ENCODE measurements at regions not wholly inside any gene's neighbourhood (a gene's known extent, or its start where the extent isn't known, plus 50 kb on each side); places are given as distances from the start of the nearest gene placed in this dataset.

DNA sequence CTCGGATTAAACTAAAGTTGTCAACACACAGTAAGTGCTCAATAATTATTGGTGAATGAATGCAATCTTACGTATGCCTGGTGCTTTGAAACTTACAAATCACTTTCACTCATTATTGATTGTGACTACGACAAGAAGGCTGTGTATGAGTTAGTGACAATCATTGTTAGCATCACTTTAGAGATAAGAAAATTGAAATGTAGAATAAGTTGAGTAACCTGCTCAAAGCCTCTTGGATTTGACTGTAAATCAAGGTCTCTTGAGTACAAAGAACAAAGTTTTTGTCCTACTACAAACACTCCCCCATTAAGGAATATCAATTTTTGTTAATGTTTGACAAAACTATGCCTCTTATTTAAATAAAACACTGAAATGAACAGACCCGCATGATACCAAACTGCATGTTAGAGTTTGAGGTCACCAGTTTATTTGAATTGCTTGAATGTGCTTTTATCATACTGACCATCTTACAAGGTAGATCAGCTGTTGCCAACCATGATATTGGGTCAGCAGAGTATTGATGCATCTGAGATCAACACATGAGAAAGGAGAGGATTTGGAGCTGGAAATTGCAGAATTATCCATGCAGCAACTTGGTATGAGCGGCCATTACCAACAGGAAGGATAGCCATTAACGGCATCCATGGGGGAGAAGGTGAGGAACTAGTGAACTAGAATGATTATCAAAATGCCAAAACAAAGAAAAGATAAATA lies 142.1 kb downstream of the IRS1 start:
- intact Hi-C loops (cut with DNase I, micrococcal nuclease) = loop anchor here in 1 of 2 donors (10.0 kb wide), 1 partner anchor 127 kb away; no protein-coding TSS in a partner anchor
- no peak for DNase-seq
- ATAC-seq = no peak

DNA sequence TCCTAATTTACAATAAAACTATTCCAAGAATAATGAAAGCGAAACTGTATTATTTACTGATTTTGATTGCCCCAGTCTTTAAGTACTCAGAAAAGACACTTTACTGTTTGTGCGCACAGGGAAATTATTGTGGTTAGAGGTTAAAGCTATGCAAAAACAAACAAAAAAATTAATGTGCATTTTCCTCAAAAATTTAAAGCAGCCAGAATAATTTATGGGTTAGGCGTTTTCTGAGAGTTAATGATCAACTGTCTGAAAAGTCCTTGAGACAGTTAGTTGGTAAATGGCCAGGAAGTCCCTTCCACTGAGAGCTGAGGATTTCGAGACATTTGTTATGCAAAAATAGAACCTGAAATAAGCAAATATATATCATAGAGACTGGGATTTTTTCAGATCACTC lies 143.3 kb downstream of the IRS1 start:
- no peak for DNase-seq
- no peak for ATAC-seq
- intact Hi-C loops (cut with DNase I, micrococcal nuclease) = loop anchor here in 1 of 2 donors (10.0 kb wide), 1 partner anchor 128 kb away; no protein-coding TSS in a partner anchor

DNA sequence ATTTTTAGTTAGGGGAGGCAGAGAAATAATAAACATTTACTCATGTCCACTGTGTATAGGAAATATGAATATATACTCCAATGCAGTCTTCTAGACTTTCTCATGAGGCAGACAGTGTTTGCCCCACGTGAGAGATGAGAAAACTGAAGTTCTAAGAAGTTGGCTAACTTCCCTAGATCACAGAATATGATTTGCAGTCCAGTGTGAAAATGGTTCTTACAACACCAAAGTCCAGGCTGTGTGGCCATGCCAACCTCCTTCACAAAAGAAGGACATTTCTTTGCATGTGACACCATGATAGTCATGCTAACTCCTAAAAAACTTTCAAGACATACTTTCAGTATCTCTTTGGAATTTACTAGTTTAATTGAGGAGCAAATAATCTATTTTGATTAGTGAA lies 143.7 kb downstream of the IRS1 start:
- DNase-seq = no peak
- peak; percentile 55 for ATAC-seq
- intact Hi-C loops (cut with DNase I, micrococcal nuclease) = loop anchor here in 1 of 2 donors (10.0 kb wide), 1 partner anchor 129 kb away; no protein-coding TSS in a partner anchor

DNA sequence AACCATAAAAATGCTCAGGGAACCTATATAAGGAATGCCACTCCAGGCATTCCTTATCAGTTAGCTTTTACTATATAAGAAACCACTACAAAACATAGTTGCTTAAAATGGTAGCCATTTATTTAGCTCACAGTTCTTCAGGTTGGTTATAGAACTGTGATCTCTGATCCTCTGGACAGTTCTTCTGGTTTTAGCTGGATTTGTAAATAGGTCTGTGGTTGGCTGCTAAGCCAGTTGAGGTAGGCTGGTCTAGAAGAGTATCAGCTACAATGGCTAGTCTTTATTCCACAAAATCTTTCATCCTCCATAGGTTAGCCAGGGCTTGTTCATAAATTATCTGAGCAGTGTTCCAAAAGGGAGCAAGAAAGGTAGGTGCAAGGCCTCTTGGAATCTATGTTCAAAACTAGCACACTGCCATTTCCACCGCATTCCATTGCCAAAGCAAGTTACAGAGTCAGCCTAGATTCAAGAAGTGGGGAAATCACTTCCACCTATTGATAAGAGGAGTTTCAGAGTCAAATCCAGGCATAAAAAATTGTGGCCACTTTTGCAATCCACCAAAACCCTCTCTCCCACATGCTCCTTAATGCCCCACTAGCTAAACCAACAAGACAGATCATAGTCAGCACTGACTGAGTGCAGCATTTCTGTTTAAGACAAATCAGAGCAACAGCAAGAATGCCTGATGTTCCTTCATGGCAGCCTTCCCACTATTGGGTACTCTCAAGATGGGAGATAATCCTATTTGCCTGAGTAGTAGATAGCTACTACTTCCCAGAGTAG lies 146.4 kb downstream of the IRS1 start:
- intact Hi-C loops (cut with DNase I, micrococcal nuclease) = loop anchor here in 1 of 2 donors (10.0 kb wide), 1 partner anchor 132 kb away; no protein-coding TSS in a partner anchor
- DNase-seq = no peak
- no peak for ATAC-seq

DNA sequence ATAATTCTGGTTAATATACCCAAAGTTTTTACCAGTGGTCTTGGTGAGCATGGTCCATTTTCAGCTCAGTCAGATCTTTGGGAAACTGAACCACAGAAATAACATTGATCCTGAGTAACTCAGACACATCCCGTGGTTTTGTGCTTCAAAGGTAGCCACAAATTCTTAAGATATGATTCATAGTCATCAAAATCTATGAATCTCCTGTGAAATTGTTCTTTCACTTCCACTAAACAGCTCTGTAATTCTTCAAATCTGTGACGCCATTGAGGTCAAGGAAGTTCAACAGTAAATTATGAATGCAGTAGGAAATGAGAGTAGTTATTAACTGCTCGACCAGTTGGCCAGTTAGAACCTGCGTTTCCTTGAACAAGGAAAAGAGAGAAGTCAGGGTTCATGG lies 147.3 kb downstream of the IRS1 start:
- DNase-seq (no peak), ATAC-seq (no peak)
- intact Hi-C loops (cut with DNase I, micrococcal nuclease) = loop anchor here in 1 of 2 donors (10.0 kb wide), 1 partner anchor 132 kb away; no protein-coding TSS in a partner anchor

DNA sequence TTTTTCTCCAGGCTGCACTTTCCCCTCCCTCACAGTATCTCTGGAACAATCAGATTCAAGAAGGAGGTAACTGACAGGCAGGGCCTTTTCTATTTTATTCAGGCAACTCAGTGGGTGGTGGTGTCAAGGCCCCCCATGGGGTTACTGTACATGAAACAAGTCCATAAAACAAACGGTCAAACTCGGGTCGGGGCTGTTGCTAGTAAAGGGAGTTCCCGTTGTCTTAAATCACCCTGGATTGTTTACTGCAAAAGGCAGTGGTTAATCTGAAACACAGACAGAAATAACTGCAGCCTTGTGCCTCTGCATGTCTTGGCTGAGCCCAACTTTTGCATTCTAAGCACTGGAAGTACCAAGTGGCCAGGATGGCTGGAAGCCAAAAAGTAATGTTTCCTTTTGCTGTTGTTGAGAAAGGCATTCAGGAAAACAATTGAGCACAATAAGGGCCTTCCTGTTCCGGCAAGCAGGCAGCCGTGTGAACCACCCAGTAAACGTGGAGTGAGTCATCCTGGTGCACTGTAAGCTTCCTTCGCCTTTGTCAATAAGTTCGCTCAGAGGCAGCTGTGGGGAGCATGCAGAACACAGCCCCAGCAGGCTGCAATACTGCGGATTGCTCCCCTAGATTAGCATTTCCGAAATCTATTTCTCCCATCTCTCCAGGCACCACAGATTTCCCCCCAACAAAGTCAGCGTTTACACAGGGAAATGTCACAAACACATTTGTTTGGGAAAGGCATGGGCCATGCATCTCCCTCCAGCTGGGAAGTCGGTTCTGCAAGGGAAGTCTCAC lies 149.6 kb downstream of the IRS1 start:
- intact Hi-C loops (cut with DNase I, micrococcal nuclease) = loop anchor here in 1 of 2 donors (10.0 kb wide), 1 partner anchor 135 kb away; no protein-coding TSS in a partner anchor
- peak; percentile 69 to 91 for DNase-seq
- peak; percentile 99 for ATAC-seq

DNA sequence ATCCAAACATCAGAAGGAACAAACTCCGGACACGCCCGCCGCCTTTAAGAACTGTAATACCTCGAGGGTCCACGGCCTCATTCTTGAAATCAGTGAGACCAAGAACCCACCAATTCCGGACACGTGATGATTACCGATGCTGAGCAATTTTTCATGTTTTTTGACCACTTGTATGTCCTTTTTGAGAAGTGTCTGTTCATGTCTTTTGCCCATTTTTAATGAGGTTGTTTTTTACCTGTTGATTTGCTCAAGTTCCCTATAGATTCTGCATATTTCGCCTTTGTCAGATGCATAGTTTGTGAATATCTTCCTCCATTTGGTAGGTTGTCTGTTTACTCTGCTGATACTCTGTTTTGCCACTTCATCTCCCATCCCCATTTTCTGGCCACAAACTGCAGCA lies 150.4 kb downstream of the IRS1 start:
- DNase-seq (peak in 1 of 2 donors; percentile 16), ATAC-seq (no peak)
- intact Hi-C loops (cut with DNase I, micrococcal nuclease) = no loop called here

DNA sequence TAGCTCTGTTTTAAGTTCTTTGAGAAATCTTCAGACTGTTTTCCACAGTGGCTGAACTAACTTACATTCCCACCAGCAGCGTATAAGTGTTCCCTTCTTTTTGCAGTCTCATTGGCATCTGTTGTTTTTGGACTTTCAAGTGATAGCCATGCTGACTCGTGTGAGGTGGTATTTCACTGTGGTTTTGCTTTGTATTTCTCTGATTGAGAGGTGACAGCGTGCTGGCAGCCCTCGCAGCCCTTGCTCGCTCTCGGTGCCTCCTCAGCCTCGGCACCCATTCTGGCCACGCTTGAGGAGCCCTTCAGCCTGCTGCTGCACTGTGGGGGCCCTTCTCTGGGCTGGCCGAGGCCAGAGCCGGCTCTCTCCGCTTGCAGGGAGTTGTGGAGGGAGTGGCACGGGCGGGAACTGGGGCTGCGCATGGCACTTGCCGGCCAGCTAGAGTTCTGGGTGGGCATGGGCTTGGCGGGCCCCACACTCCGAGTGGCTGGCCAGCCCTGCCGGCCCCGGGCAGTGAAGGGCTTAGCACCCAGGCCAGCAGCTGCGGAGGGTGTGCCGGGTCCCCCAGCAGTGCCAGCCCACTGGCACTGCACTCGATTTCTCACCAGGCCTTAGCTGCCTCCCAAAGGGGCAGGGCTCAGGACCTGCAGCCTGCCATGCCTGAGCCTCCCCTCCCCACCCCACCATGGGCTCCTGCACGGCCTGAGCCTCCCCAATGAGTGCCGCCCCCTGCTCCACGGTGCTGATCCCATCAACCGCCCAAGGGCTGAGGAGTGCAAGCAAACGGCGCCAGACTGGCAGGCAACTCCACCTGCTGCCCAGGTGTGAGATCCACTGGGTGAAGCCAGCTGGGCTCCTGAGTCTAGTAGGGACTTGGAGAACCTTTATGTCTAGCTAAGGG lies 151.8 kb downstream of the IRS1 start:
- intact Hi-C loops (cut with DNase I, micrococcal nuclease) = no loop called here
- no peak for ATAC-seq
- DNase-seq = no peak

DNA sequence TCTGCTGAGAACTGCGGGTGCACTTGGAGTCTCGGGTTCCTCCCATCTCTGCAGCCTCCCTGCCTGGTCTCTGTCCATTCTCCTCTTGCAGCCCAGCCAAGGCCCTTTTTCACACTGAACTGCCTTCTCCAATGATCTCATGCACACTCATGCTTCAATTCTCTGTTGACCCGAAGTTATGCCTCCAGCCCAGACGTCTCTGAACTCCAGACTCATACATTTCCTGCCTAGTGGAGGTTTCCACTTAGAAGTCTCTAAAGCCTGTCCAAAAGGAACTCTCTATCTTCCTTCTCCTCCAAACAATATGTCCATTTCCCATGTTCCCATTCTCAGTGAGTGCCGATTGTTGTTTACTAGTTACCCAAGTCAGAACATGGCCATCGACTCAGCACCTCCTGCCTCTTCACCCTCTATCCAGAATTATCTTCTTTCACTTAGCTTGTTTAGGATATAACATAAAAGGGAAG lies 155.2 kb downstream of the IRS1 start:
- intact Hi-C loops (cut with DNase I, micrococcal nuclease) = no loop called here
- no peak for ATAC-seq
- DNase-seq = no peak

DNA sequence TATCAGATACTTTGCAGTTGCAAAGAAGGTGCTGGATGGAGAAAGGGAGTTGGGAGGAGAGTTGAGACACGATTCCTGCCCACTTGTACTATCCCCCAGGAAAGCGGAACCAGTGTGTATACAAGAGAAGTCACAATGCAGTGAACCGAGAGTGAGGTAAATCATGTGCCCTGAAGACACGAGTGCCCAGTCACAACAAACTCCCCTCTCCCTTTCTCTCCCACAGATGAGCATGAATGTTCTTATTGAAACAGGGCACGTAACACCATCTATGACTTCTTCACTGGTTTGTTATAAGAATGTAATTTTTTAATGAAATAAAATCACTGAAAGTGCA lies 155.7 kb downstream of the IRS1 start:
- ATAC-seq = no peak
- intact Hi-C loops (cut with DNase I, micrococcal nuclease) = no loop called here
- DNase-seq = no peak

DNA sequence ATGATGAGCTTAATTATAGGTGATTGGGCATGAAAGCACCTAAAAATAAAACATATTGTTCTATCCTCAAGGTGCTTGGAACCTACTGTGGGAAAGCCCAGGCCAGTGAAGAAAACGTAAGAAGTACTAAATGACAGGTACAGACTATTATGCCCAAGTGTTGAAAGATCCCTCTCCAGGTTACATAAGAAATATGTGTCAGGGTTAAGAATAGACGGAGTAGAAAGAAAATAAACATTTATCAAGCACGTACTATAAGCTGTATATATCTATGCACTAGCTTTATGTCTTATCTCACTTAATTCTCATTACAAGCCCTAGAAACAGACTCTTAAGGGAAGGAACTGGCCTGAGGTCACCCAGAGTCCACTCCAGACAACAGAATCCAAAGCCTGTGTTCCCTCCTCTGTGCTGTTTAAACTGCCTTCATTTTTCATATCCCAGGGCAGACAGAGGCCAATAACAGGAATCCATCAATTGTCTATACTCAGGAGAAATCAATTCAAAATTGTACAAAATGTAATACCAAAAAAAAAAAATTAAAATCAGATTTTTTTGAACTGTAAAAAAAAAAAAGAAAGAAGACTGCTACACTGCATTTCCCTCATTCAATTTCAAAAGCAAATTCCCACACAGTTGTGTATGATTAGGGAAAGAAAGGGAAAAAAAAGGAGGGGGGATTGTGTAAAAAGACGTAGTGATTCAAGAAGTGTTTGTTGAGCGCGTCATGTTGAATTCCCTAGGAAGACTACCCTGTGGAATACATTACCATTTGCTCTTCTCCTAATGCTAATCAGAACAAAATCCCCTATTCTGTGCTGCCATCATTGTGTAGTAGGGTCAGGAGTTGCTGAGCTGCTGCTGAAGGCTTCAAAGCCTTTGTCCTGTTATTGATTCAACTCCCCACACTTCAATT lies 156.3 kb downstream of the IRS1 start:
- no peak for DNase-seq
- intact Hi-C loops (cut with DNase I, micrococcal nuclease) = no loop called here
- no peak for ATAC-seq

DNA sequence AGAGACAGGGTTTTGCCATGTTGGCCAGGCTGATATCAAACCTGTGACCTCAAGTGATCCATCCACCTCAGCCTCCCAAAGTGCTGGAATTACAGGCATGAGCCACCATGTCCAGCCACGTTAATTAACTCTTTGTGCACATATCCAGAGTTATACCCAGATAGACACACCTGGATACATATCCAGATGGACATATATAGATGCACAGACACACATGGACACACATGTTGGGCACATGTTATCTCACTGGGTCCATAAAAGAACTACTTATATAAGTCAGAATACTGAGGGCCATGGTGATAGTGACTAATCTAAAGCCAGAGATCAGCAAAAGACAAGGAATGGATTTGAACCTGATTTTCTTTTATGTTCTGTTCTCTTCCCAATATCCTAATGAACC lies 158.6 kb downstream of the IRS1 start:
- intact Hi-C loops (cut with DNase I, micrococcal nuclease) = no loop called here
- ATAC-seq = no peak
- no peak for DNase-seq

DNA sequence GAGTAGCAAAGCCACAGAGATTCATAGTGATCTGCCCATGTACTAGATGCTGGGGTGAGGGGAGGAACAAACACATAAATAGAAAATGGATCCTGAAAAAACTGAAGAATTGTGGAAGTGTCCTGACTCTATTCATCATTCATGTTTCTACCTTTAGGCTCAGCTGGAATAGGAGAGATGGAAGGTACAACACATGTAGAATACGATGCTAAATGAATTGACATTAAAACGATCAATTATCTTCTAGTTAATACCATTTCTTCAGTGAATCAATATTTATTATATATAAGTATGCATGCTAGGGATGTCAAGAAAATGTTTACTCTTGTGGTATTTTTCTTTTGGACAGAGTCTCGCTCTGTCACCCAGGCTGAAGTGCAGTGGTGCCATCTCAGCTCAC lies 159.1 kb downstream of the IRS1 start:
- ATAC-seq = no peak
- DNase-seq = no peak
- intact Hi-C loops (cut with DNase I, micrococcal nuclease) = no loop called here

DNA sequence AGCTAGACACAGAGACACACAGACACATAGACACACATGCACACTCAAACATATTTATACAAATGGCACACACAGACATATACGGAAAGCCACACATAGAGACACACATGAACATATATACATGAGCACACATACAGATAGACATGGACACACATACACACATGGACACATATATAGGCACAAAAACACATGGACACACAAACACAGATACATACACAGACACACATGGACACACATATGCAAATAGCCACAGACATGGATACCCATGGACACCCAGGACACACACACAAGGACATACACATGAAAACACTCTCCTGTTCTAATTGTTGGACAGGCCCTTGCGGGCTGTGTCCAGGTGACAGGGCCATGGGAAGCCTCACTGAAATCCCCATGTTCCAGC lies 160.1 kb downstream of the IRS1 start:
- DNase-seq (no peak), ATAC-seq (no peak)
- intact Hi-C loops (cut with DNase I, micrococcal nuclease) = no loop called here

DNA sequence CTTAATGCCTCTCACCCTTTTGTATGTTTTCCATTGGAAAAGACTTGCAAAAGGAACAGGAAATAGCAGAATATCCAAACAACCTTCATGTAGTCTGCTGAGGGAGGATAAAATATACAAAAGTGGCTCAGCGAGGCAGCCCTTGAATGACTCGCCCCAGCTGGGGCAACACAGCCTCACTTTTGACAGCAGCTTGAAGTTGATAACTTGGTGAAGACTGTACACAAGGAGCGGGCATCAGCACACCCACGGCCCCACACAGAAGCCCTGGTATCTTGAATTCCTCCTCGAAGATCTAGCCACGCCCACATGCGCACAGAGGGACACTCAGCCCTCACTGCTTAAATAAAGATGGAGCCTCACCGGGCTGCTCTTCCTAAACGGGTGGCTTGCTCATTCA lies 161.0 kb downstream of the IRS1 start:
- DNase-seq = no peak
- ATAC-seq = no peak
- intact Hi-C loops (cut with DNase I, micrococcal nuclease) = no loop called here

DNA sequence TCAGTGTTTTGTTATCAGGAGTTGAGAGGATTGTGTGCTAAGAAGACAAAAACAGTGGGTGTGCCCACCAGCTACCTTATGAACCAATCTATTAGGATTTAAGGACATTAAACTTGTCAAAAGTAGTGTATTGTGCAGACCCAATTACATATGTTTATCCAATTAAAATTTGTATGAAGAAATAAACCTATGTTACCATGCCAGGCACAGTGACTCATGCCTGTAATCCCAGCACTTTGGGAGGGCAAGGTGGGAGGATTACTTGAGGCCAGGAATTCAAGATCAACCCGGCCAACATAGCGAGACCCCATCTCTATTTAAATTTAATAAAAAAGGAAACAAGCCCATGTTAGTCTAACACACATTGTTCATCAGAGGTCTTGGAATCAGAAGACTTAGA lies 162.2 kb downstream of the IRS1 start:
- DNase-seq (no peak), ATAC-seq (no peak)
- intact Hi-C loops (cut with DNase I, micrococcal nuclease) = no loop called here

DNA sequence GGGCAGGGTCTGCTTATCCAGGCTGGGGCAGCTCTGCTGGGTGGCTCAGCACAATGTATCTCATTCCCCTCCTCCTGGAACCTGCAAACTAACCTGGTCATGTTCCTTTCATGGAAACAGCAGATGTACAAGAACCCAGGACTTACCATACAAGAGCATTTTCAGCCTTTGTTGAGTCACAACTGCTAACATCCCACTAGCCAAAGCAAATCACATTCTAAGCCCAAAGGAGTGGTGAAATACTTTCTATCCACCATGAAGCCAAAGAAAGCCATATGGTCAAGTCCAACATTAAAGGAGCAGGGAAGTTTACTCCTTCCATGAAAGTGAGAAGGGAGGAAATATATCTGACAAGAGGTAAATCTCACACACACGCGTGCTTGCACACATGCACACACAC lies 163.0 kb downstream of the IRS1 start:
- intact Hi-C loops (cut with DNase I, micrococcal nuclease) = no loop called here
- DNase-seq = no peak
- no peak for ATAC-seq

Data from left colon (tissue), 2 donors.